ENCODE measurements at regions not wholly inside any gene's neighbourhood (a gene's known extent, or its start where the extent isn't known, plus 50 kb on each side); places are given as distances from the start of the nearest gene placed in this dataset.

- TF ChIP-seq STAT1 (IDR thresholded peaks at IDR 0.05; ENCODE audit: unreplicated experiment) (no peak), EZH2phosphoT487 (IDR thresholded peaks at IDR 0.05; ENCODE audit: unreplicated experiment) (no peak), NANOG (IDR thresholded peaks at IDR 0.05; ENCODE audit: borderline replicate concordance) (no peak), ZNF114 (CRISPR knock-in tag; IDR thresholded peaks at IDR 0.05) (no peak), EZH2 (IDR thresholded peaks at IDR 0.05; ENCODE audit: low read depth, unreplicated experiment) (no peak), ZNF462 (CRISPR knock-in tag; IDR thresholded peaks at IDR 0.05) (no peak), JUNB (IDR thresholded peaks at IDR 0.05; ENCODE audit: unreplicated experiment) (no peak), ZNF331 (CRISPR knock-in tag; IDR thresholded peaks at IDR 0.05; ENCODE audit: low read depth) (no peak)
These were observed 240.7 kb upstream of the PLEKHG7 start (continued) for GRCh38 chr12:92462049-92462448.

GRCh38 chr12:92459850-92460249 lies 242.9 kb upstream of the PLEKHG7 start:
- Histone ChIP-seq H3K4me3 (no peak overlapping the region), H3F3A (replicated peaks; ENCODE audit: low read depth) (no peaks in the 10 kb centered on the region), H2AFZ (no peak overlapping the region), H3K79me2 (replicated peaks; ENCODE audit: insufficient read depth) (no peaks in the 10 kb centered on the region), H3K4me2 (no peak overlapping the region), H3K4me1 (ENCODE audit: insufficient read depth) (peaks cover 11% of the 10 kb centered on the region), H3K9me2 (ENCODE audit: insufficient read depth) (peaks cover 18% of the 10 kb centered on the region), H3K27me3 (ENCODE audit: insufficient read depth) (no peaks in the 10 kb centered on the region), H3K27ac (ENCODE audit: low read depth) (no peak overlapping the region), H3K36me3 (ENCODE audit: insufficient read depth) (no peaks in the 10 kb centered on the region), H4K20me1 (replicated peaks; ENCODE audit: insufficient read depth) (no peaks in the 10 kb centered on the region)
- Mint-ChIP-seq H3K27me3 (ENCODE audit: insufficient read depth, low read depth, poor library complexity) (no peaks in the 10 kb centered on the region), H3K27ac (no peak overlapping the region), H3K9me3 (peaks cover 8% of the 10 kb centered on the region), H3K36me3 (ENCODE audit: low read depth) (peaks cover 11% of the 10 kb centered on the region), H3K4me3 (no peak overlapping the region), H3K4me1 (peaks cover 12% of the 10 kb centered on the region)
- ATAC-seq, result no peak
- no peak for DNase-seq (ENCODE audit: low spot score)
- TF ChIP-seq CTCF (conservative IDR thresholded peaks at IDR 0.05; ENCODE audit: low read depth in 2 of 2), result no peak
- no peak for TF ChIP-seq JUNB (IDR thresholded peaks at IDR 0.05; ENCODE audit: unreplicated experiment)
- TF ChIP-seq EZH2 (IDR thresholded peaks at IDR 0.05; ENCODE audit: low read depth, unreplicated experiment), result no peak
- TF ChIP-seq EZH2phosphoT487 (IDR thresholded peaks at IDR 0.05; ENCODE audit: unreplicated experiment), result no peak
- no peak for TF ChIP-seq CREB1 (CRISPR knock-in tag; IDR thresholded peaks at IDR 0.05; ENCODE audit: low read depth)
- TF ChIP-seq REST (IDR thresholded peaks at IDR 0.05; ENCODE audit: unreplicated experiment), result no peak

Measured in GM23338 (cell line).